Activated naive CD4-positive, alpha-beta T cell (primary cell): ENCODE measurements at regions not wholly inside any gene's neighbourhood (a gene's known extent, or its start where the extent isn't known, plus 50 kb on each side); places are given as distances from the start of the nearest gene placed in this dataset.
"Not testable (repeated sequence)": the region's sequence is repeated elsewhere in the genome, so short reads cannot be mapped to it uniquely, and the experiment has no call there.

Experiments
- DNase-seq, 4 experiments: peaks; one replicate each; lab custom pipeline; 2025; lab: John Stamatoyannopoulos, UW

DNA sequence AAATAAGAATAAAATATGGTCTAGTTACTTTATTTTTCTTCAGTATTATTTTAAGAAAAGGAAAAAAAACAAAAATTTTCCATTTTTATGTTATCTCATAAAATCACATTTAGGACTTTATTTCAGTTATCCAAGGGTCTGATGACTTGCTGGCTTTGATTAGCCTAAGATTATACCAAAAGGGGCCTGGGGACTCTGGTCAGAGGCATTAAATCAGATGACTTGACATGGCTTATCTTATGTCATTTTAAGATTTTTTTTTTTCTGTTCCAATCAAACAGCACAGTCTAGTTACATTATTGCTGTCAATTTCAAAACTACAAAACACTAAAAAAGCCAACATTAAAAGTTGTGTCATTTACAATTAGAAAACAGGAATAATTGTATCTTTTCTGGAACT, 725.4 kb upstream of the NR2F2 start:
- no peak for DNase-seq

DNA sequence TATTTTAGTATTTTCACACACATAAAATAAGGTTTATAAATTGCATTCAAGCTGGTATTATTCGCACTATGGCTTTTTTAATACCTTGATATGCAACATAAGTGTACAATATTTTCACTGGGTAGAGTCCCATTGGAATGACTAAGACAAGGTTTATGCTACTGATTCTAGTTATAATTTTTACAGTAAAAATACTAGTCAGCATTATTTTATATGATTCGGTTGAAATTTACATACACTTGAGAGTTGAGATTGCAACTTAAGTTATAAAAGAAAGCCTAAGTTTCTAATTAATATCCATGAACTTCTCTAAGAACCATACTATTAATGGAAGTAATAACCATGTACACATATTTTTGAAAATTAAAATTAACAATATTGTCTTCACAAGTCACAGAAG, 723.9 kb upstream of the NR2F2 start:
- no peak for DNase-seq

DNA sequence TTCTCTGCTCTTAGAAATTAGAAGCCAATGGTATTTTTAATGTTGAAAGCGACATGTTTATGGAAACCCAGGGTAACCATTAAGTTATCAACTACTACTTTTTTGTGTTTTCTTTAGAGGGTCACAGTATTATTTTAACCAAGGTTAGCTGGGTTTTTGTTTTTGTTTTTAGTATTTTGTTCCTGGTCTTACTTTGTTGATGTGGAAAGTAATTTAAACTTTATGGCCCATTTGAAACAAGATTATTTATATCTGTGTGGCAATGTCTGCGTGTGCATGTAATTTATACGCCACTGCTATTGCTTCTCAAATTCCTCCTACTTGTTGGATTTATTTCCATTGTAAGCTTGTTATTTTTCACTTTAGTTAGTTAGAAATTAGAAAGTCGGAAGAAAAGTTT, 722.1 kb upstream of the NR2F2 start:
- DNase-seq, result no peak

GRCh38 chr15:95609096-95609495, 721.4 kb upstream of the NR2F2 start:
- DNase-seq, result no peak

- DNase-seq, result no peak
These were observed 719.6 kb upstream of the NR2F2 start for GRCh38 chr15:95610945-95611344.

- DNase-seq, result no peak
These were observed 715.1 kb upstream of the NR2F2 start for GRCh38 chr15:95615436-95615835.

DNA sequence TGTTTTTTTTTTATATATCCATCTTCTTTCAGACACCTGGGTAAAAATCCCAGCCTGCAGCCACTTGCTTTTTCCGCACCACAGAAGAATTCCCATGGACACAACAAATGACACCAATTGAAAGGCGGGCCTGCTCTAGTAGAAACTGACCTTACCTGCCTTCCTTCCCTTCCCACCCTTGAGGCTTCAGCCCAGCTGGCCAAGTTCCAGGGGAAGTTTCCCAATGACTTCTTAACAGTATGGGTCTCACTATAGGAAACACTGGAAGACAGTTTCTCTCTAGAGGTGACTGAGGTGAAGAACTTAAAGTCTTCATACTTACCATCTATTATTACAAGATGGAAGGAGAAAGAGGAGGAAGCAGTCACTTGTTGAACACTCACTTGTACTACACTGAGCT, 714.2 kb upstream of the NR2F2 start:
- DNase-seq, result no peak

- no peak for DNase-seq
These were observed 709.4 kb upstream of the NR2F2 start for GRCh38 chr15:95620934-95621579.

DNA sequence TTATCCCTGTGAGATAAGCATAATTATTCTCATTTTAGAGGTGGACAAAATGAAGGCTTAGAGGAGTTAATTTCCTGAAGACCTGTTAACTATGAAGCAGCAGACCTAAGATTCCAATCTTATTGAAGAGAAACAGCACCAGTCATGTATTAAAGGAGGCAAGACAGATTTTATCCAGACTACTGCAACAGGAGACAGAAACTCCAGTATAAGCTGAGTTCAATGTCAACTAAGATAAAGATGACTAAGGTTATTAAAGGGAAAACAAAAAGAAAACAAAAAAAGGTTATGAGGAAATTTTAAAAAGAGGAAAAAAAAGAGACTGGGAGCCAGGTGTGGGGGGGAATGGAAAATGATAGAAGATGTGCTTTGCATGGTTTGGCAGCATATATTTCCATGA, 707.7 kb upstream of the NR2F2 start:
- no peak for DNase-seq

- DNase-seq, result no peak
These were observed 706.4 kb upstream of the NR2F2 start for GRCh38 chr15:95624100-95624499.

DNA sequence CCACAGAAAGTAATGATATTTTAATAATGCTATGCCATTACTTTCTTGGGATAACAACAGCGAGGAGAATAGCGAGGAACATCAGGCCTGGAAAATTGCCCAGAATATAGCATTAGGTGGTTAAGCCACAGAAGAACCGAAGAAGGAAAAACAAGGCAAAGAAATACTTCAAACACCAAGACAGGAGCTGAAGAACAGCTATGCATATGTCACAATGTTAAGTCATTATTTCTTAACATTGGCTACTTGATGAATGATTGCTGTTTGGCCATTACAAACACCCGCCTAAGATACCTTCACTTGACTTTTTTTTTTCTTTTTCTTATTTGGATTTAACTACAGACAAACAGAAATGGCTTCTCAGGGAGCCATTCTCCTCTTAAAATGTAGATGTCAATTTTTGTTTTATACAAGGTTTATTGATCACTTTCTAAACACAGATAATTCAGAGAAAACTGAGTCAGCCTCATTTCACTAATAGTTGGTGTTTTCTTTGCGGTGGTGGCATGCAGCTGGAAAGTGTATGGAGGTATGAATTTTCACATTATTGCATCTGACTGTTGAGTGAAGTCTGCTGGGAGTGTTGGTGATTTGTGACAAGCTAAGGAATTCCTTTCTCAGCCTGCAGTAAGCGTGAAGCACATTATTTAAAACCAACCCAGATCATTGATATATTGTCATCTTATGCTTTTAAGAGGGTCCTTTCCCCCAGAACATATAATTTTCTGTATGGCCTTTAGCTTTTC, 705.7 kb upstream of the NR2F2 start:
- DNase-seq, result no peak

- DNase-seq, result no peak
These were observed 703.8 kb upstream of the NR2F2 start for GRCh38 chr15:95626501-95627361.

GRCh38 chr15:95629503-95630168, 700.9 kb upstream of the NR2F2 start:
- no peak for DNase-seq

DNA sequence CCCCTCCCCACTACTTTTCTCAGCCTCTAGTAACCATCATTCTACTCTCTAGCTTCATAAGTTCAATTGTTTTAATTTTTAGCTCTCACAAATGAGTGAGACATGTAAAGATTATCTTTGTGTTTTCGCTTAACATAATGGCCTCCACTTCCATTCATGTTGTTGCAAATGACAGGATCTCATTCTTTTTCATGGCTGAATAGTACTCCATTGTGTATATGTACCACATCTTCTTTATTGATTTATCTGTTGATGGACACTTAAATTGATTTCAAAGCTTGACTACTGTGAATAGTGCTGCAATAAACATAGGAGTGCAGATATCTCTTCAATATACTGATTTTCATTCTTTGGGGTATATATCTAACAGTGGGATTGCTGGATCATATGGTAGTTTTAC, 699.8 kb upstream of the NR2F2 start:
- no peak for DNase-seq

GRCh38 chr15:95635666-95636065, 694.8 kb upstream of the NR2F2 start:
- DNase-seq, result no peak

DNA sequence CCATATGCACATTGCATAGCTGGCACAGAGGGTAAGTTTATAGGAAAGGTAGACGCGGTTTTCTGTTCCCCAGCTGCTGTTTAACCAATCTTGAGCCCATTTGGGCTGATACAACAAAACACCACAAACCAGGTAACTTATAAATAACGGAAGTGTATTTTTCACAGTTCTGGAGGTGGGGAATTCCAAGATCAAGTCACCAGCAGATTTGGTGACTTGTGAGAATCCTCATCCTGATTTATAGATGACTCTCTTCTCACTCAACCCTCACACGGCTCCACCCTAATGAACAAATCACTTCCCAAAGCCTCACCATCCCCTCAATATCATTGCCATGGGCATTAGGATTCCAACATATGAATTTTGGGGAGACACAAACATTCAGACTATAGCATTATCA, 694.4 kb upstream of the NR2F2 start:
- no peak for DNase-seq

- DNase-seq, result not testable (repeated sequence)
These were observed 693.3 kb upstream of the NR2F2 start for GRCh38 chr15:95637234-95637633.

GRCh38 chr15:95639208-95639607, 691.3 kb upstream of the NR2F2 start:
- no peak for DNase-seq

DNA sequence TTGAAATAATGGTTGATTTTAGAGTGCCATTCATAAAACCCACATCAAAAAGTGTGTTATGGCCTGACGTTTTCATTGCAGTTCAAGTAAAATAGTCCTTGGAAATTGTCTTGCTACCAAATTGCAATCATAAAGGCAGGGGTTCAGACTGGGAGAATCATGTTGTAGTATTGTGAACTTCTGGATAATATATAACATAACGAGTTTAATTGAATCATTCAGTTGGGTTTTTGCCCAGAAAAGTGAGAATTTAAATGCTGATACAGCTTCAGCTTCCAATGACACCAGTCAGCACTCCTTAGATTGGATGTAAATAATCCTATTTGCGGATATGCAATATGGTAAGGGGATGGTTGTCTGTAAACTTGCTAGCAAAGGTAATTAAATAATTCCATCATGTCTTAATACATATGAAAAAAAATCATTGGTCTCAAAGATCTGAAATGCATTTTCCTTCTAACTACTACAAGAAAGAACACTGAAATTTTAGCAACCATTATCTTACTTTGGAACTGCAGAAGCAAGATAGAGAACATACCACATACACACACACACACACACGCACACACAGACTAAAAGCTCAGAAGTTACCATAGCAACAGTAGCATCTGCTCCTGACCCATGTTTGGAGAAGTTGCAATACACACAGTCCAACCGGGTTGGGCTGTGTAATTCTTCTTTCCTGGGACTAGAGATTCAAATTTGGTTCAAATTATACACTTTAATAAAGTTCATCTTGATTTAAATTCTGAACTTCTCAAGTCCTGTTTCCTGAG, 686.2 kb upstream of the NR2F2 start:
- no peak for DNase-seq

- DNase-seq, result no peak
These were observed 684.6 kb upstream of the NR2F2 start for GRCh38 chr15:95645791-95646338.
